ENCODE measurements at regions not wholly inside any gene's neighbourhood (a gene's known extent, or its start where the extent isn't known, plus 50 kb on each side); places are given as distances from the start of the nearest gene placed in this dataset.

DNA sequence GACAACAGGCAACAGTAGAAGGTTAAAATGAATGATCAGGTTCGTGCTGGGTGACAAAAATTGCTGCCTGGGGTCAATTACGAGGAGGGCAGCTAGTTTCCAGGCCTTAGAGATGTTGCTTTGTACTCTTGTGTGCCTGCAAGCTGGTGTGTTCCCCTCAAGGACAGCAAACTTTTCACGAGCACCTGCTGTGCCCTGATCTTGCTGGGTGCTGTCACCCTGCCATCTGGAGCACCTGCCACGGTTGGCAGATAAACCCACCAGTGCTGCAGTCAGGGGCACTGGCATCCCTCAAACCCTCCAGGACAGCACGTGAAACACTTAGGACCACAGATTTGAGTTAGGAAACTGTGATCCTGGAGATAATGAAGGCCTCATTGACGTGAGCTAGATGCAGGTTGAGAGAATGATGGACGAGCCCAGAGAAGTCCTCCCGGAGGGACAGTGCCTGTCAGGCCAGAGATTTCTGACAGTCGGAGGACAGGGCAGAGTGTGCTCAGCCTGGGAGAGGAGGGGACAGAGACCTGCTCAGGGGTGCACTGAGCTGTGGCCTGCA, 104.3 kb upstream of the RAB12 start:
- DNase-seq = no peak
- Histone ChIP-seq H3K27me3 (no peaks in the 10 kb centered on the region), H3K4me1 (no peaks in the 10 kb centered on the region), H3K27ac (no peak overlapping the region), H3K36me3 (no peaks in the 10 kb centered on the region), H3K4me3 (no peak overlapping the region), H3K9me3 (no peaks in the 10 kb centered on the region)
- intact Hi-C loops (cut with DNase I; ENCODE audit: low total_unique reads) = no loop called here
- TF ChIP-seq, protein P1, sequence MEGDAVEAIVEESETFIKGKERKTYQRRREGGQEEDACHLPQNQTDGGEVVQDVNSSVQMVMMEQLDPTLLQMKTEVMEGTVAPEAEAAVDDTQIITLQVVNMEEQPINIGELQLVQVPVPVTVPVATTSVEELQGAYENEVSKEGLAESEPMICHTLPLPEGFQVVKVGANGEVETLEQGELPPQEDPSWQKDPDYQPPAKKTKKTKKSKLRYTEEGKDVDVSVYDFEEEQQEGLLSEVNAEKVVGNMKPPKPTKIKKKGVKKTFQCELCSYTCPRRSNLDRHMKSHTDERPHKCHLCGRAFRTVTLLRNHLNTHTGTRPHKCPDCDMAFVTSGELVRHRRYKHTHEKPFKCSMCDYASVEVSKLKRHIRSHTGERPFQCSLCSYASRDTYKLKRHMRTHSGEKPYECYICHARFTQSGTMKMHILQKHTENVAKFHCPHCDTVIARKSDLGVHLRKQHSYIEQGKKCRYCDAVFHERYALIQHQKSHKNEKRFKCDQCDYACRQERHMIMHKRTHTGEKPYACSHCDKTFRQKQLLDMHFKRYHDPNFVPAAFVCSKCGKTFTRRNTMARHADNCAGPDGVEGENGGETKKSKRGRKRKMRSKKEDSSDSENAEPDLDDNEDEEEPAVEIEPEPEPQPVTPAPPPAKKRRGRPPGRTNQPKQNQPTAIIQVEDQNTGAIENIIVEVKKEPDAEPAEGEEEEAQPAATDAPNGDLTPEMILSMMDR (IDR thresholded peaks at IDR 0.05) = no peak
- TF ChIP-seq POLR2A (IDR thresholded peaks at IDR 0.05) = no peak

DNA sequence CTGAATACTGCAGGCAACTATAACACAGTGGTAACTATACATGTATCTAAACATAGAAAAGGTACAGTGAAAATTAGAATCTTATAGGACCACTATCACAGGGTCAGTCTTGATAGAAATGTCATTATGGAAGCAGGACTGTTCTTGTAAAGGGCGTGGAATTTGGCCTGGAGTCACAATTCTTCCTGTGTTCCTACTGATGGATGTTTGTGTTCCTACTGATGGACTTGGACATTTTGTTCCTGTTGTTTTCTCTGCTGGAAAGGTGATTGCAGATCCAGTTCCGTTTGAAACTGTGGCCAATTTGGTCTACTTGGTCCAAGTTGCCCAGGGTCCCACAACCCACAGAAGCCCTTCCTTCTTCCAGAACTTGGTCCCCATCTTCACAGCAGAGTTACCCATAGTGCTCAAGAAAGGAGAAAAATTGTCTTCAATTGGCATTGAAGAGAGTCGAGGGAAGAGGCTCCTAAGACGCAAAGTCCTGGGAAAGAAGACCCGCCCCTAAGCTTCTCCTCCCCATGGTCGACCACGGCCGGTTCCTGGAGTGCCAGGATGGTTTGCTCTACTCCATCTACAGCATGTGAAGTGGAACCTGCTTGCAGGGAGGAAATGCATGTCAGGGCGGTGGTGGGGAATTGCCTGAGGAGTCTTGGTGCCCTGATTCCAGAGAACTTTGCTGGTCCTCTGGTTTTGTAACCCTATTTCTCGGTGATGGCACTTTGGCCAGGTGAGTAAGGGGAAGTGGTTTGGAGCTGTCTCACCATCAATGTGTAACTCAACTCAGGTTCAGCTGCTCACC, 102.8 kb upstream of the RAB12 start:
- DNase-seq = no peak
- TF ChIP-seq, protein P1 (IDR thresholded peaks at IDR 0.05) = no peak
- TF ChIP-seq POLR2A (IDR thresholded peaks at IDR 0.05) = no peak
- Histone ChIP-seq H3K27ac (no peak overlapping the region), H3K9me3 (no peaks in the 10 kb centered on the region), H3K4me1 (no peaks in the 10 kb centered on the region), H3K27me3 (no peaks in the 10 kb centered on the region), H3K36me3 (no peaks in the 10 kb centered on the region), H3K4me3 (no peak overlapping the region)
- intact Hi-C loops (cut with DNase I; ENCODE audit: low total_unique reads) = no loop called here

DNA sequence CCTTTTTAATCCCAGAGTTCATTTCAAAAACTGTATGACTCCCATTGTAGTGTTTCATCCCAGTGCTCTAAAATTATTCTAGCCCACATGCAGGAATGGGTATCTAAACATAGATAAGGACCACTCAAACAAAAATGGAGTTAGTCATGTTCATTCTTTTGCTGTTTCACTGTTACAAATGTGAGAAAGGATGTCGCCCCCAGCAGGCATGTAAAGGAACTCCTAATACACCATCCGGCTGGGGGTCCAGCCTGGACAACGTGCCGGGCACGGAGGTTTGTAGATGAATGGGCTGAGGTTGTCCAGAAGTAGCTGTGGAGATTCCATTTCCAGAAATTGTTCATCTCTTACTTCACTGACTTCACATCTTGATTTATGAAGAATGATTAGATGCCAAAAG, 101.9 kb upstream of the RAB12 start:
- no peak for TF ChIP-seq POLR2A (IDR thresholded peaks at IDR 0.05)
- TF ChIP-seq, protein P1 (IDR thresholded peaks at IDR 0.05) = no peak
- Histone ChIP-seq H3K4me3 (no peak overlapping the region), H3K27ac (no peak overlapping the region), H3K4me1 (no peaks in the 10 kb centered on the region), H3K9me3 (no peaks in the 10 kb centered on the region), H3K27me3 (no peaks in the 10 kb centered on the region), H3K36me3 (no peaks in the 10 kb centered on the region)
- DNase-seq = no peak
- intact Hi-C loops (cut with DNase I; ENCODE audit: low total_unique reads) = no loop called here

DNA sequence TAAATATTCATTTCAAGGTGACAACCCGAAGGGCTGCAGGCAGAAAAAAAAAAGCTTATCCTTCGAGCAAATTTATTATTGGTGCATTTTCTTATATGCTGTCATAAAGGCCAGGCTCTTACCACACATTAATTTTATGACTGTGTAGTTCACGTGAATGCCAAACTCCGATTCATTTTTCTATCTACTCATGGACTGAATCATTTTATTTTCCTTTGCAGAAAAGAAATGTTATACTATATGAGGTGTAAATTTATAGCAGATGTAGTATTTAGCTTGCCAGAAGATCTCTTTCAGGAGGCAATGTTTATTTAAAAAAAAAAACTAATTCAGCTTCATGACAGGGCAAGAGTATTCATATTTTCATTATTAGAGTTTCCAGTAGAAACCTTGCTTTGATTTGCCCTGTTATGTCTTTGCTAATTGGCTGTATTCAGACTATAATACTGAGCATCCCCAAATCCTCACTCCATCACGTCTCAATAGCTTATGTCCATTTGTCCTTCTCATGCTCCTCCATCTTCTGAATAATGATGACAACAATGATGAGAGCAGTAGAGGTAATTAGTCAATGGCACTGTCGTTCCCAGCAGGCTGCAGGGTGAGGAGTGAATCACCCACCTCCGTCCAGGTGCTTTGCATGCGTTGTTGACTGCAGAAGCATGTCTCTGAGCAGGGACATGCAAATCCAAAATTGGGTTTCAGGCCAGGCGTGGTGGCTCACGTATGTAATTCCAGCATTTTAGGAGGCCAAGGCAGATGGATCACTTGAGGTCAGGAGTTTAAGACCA, 101.1 kb upstream of the RAB12 start:
- intact Hi-C loops (cut with DNase I; ENCODE audit: low total_unique reads) = no loop called here
- H3K27me3 ChIP-seq = no peaks in the 10 kb centered on the region
- H3K4me3 ChIP-seq = no peak overlapping the region
- DNase-seq = no peak
- no peaks in the 10 kb centered on the region for H3K4me1 ChIP-seq
- H3K9me3 ChIP-seq = no peaks in the 10 kb centered on the region
- TF ChIP-seq, protein P1 (IDR thresholded peaks at IDR 0.05) = no peak
- TF ChIP-seq POLR2A (IDR thresholded peaks at IDR 0.05) = no peak
- no peak overlapping the region for H3K27ac ChIP-seq
- H3K36me3 ChIP-seq = no peaks in the 10 kb centered on the region

DNA sequence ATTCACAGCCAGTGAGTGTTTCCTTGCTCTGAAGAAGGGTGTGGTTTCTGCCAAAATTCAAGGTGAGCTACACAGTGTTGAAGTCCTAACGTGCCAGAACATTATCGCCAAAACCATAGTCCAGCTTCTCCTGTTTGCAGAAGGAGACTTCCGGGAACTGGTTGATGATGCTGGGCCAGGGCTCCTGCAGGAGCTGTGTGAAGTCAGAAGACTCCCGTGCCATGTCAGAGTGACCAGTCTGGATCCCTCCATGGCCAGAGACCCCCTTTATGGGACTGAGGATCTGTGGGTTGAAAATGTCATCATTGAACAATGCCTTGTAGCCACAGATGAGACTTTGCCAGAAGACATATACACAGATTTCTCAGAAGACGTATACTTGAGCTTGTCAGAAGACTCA, 96.0 kb upstream of the RAB12 start:
- Histone ChIP-seq H3K27me3 (no peaks in the 10 kb centered on the region), H3K4me3 (no peak overlapping the region), H3K27ac (no peak overlapping the region), H3K36me3 (no peaks in the 10 kb centered on the region), H3K9me3 (no peaks in the 10 kb centered on the region), H3K4me1 (no peaks in the 10 kb centered on the region)
- intact Hi-C loops (cut with DNase I; ENCODE audit: low total_unique reads) = no loop called here
- TF ChIP-seq POLR2A (IDR thresholded peaks at IDR 0.05) = no peak
- TF ChIP-seq, protein P1 (IDR thresholded peaks at IDR 0.05) = no peak
- DNase-seq = no peak

Data from uterus (tissue), 3 donors.